Psoas muscle (tissue), 7 donors: ENCODE measurements at regions not wholly inside any gene's neighbourhood (a gene's known extent, or its start where the extent isn't known, plus 50 kb on each side); places are given as distances from the start of the nearest gene placed in this dataset.

Source experiments
- ATAC-seq, 4 donors: fragments of 200-7000 bp; cut with Tn5 transposase; one replicate each; pipeline ENCODE4 v1.9.1; 2020; ENCODE audit warnings: moderate library complexity in 3 of 4, mild to moderate bottlenecking in 2 of 4
- DNase-seq, 2 donors: peaks; one replicate each; pipeline ENCODE4 v3.0.0-alpha.2; 2020
- H3K27ac ChIP-seq: fragments of 200-600 bp; one replicate; pipeline ENCODE4 v1.8.0; 2022
- H3K27me3 ChIP-seq, 3 donors: fragments of 200-600 bp in 1 of 3; one replicate each; pipeline versions ENCODE4 v1.6.1 to v1.8.0; 2013 to 2022; ENCODE audit warnings: low read length in 2 of 3, mild to moderate bottlenecking in 2 of 3, moderate library complexity in 1 of 3; ENCODE audit not compliant: insufficient read depth in 3 of 3
- H3K36me3 ChIP-seq, 2 donors: fragments of 200-600 bp in 1 of 2; one replicate each; pipeline versions ENCODE4 v1.6.1 to v1.8.0; 2013 to 2022; ENCODE audit warnings: low read depth in 1 of 2, mild to moderate bottlenecking in 1 of 2, moderate library complexity in 1 of 2; ENCODE audit not compliant: insufficient read depth in 1 of 2
- H3K4me1 ChIP-seq: fragments of 200-600 bp; one replicate; pipeline ENCODE4 v1.8.0; 2022
- H3K4me3 ChIP-seq: fragments of 200-600 bp; one replicate; pipeline ENCODE4 v1.8.0; 2022; ENCODE audit warnings: mild to moderate bottlenecking
- H3K9me3 ChIP-seq: fragments of 200-600 bp; one replicate; pipeline ENCODE4 v1.8.0; 2022
- WGBS, 3 donors: extraction: QIAGEN DNeasy Blood & Tissue Kit; methylation state at CpG; one replicate each; pipeline versions ENCODE4 v1.1.6 to v1.1.7; 2013; 5-methylcytosine and 5-hydroxymethylcytosine counted together
- intact Hi-C, 2 donors: fragments of 100-400 bp; cut with DNase I; formaldehyde crosslinking; loops; one replicate each; pipeline versions ENCODE4 v1.11.0 to v1.14.2; 2022
- TF ChIP-seq, protein P1 (sequence below): fragments of 200-600 bp; IDR thresholded peaks from one replicate; pipeline ENCODE4 v1.8.0; 2022; ENCODE audit warnings: antibody characterized with exemption
- donor health status: healthy with polysubstance abuse.
- donor health status: DM: no; HTN: no; CAD: no; lungs with moderate emphysema.
- donor health status: Bipolar disorder and iron deficiency.
- donor health status: healthy.
- donor health status: DM: yes; HTN: yes; CAD: no.
- donor health status: DM: no; HTN: no; CAD: no.
- donor health status: DM: yes; HTN: yes; CAD: no.

DNA sequence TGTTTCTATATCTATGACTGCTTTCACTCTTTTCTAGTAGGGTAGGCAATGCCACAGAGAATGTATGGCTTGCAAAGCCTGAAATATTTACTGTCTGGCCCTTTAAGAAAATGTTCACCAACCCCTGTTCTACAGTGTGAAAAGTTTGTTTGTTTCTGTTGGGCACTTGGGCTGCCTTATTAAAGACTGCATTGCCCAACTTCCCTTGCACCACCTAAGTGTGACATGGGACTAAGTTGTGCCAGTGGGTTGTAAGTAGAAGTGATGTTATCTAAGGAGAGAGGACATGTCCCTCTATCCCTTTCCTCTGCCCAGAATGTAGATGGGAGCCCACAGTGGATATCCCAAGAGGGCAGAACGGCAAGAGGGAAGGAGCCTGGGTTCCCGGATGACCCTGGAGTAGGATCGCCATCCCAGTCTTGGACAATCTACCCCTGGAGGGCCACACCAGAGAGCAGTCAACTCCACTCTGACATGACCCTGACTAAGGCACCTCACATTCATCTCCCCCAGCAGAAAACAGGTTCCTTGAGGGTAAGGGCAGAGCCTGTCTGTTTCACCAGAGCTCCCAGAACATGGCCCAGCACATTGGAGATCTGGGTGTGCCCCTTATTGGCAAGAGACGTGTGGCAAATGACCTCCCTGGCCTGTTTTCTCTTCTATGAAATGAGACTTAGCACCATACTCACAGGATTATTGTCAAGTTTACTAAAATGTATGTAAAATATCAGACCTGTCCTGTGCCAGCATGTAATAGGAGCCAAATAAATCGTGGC is 138.8 kb downstream of the SMAD6 start:
- intact Hi-C loops, result no loop called here
- ATAC-seq, result no peak
- H3K4me1 ChIP-seq, result peaks cover 5% of the 10 kb centered on the region
- no peak overlapping the region for H3K4me3 ChIP-seq
- H3K27ac ChIP-seq, result no peak overlapping the region
- WGBS, 3 donors, result 58 to 81% (median 70%) methylated on average over 5 of the region's 5 CpGs
- H3K36me3 ChIP-seq, result no peaks in the 10 kb centered on the region
- DNase-seq, result no peak
- no peaks in the 10 kb centered on the region for H3K9me3 ChIP-seq
- TF ChIP-seq, protein P1, sequence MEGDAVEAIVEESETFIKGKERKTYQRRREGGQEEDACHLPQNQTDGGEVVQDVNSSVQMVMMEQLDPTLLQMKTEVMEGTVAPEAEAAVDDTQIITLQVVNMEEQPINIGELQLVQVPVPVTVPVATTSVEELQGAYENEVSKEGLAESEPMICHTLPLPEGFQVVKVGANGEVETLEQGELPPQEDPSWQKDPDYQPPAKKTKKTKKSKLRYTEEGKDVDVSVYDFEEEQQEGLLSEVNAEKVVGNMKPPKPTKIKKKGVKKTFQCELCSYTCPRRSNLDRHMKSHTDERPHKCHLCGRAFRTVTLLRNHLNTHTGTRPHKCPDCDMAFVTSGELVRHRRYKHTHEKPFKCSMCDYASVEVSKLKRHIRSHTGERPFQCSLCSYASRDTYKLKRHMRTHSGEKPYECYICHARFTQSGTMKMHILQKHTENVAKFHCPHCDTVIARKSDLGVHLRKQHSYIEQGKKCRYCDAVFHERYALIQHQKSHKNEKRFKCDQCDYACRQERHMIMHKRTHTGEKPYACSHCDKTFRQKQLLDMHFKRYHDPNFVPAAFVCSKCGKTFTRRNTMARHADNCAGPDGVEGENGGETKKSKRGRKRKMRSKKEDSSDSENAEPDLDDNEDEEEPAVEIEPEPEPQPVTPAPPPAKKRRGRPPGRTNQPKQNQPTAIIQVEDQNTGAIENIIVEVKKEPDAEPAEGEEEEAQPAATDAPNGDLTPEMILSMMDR, result no peak
- no peaks in the 10 kb centered on the region for H3K27me3 ChIP-seq

DNA sequence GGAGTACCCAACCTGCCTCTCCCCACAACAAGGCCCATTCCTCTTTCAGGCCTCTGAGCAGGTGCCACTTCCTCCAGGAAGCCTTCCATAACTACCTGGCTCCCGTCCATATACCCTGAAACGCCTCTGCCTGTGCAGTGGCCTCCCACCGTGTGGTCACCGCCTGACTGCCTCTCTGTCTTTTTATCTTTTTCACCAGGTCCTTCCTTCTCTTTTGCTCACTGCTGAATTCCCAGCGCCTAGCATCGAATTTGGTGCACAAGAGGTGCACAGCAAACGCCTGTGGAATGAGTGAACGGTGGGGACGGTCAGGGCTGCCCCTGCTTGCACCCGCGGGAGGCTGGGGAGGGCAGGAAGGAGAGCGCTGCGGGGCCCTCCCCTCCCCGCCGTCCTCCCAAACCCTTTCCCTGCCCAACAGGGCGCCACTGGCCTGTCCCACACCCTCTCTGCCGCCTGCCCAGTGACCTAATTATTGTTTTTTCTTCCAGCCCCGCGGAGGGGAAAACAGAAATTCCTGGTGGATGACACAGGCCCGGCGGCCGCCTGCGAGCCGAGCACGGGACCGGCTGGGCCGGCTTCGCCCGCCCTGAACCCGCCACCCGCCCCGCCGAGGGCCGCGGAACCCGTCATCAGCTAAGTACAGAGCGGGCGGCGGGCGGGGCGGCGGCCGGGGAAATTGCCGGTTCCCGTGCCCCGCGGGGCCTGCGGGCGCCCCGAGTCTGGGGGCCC is 140.1 kb downstream of the SMAD6 start:
- TF ChIP-seq, protein P1, result no peak
- H3K27ac ChIP-seq, result peak overlapping the region; percentile 71
- peak overlapping the region; percentile 67 for H3K4me3 ChIP-seq
- whole genome bisulfite sequencing, 3 donors, result 9 to 14% (median 9%) methylated on average over 37 to 50 of the region's 50 CpGs
- H3K27me3 ChIP-seq, result no peaks in the 10 kb centered on the region
- DNase-seq, result peak; percentile 88 to 91
- intact Hi-C loops, result no loop called here
- ATAC-seq, result peak; percentile 89 to 95 (median 92)
- H3K4me1 ChIP-seq, result peaks cover 5% of the 10 kb centered on the region
- no peaks in the 10 kb centered on the region for H3K36me3 ChIP-seq
- H3K9me3 ChIP-seq, result no peaks in the 10 kb centered on the region

GRCh38 chr15:66842710-66843441 is 140.8 kb downstream of the SMAD6 start:
- Histone ChIP-seq H3K4me3 (peak overlapping the region; percentile 67), H3K36me3 (no peaks in the 10 kb centered on the region), H3K27me3 (no peaks in the 10 kb centered on the region), H3K27ac (peak overlapping the region; percentile 71), H3K4me1 (peaks cover 5% of the 10 kb centered on the region), H3K9me3 (no peaks in the 10 kb centered on the region)
- ATAC-seq (peak; percentile 52 to 74 (median 64)), DNase-seq (peak; percentile 83 to 89)
- TF ChIP-seq, protein P1, result no peak
- WGBS, 3 donors, result 4 to 18% (median 10%) methylated on average over 17 to 57 of the region's 58 CpGs
- intact Hi-C loops, result no loop called here

- ATAC-seq (no peak), DNase-seq (no peak)
- no peak overlapping the region for H3K27ac ChIP-seq
- TF ChIP-seq, protein P1, result no peak
- WGBS, 3 donors, result 3 to 90% (median 5%) methylated on average over 2 of the region's 2 CpGs
- no peaks in the 10 kb centered on the region for H3K9me3 ChIP-seq
- H3K4me3 ChIP-seq, result no peak overlapping the region
- peaks cover 5% of the 10 kb centered on the region for H3K4me1 ChIP-seq
- intact Hi-C loops, result no loop called here
- no peaks in the 10 kb centered on the region for H3K36me3 ChIP-seq
- no peaks in the 10 kb centered on the region for H3K27me3 ChIP-seq
Observed at GRCh38 chr15:66843581-66843980, 141.5 kb downstream of the SMAD6 start.
